ENCODE measurements at regions not wholly inside any gene's neighbourhood (a gene's known extent, or its start where the extent isn't known, plus 50 kb on each side); places are given as distances from the start of the nearest gene placed in this dataset.

- TF ChIP-seq ATF3 (IDR thresholded peaks at IDR 0.05; ENCODE audit: insufficient read depth, low read depth, low read length) (no peak), POLR2A (IDR thresholded peaks at IDR 0.05; ENCODE audit: control extremely low read depth in 1 of 2, low read depth in 2 of 2, low read length in 2 of 2) (no peak), CTCF (IDR thresholded peaks at IDR 0.05; ENCODE audit: control extremely low read depth in 1 of 3, insufficient read depth in 1 of 3, low read depth in 1 of 3, low read length in 3 of 3) (no peak), RBBP5 (IDR thresholded peaks at IDR 0.05; ENCODE audit: borderline replicate concordance, low read depth, low read length) (no peak), TAF1 (IDR thresholded peaks at IDR 0.05; ENCODE audit: low read depth, low read length) (no peak), USF2 (IDR thresholded peaks at IDR 0.05; ENCODE audit: low read length) (no peak), SRF (IDR thresholded peaks at IDR 0.05; ENCODE audit: low read depth, low read length) (no peak), JUND (IDR thresholded peaks at IDR 0.05; ENCODE audit: low read length) (no peak), RFX5 (IDR thresholded peaks at IDR 0.05; ENCODE audit: borderline replicate concordance, low read depth, low read length) (no peak), SIN3A (conservative IDR thresholded peaks at IDR 0.05 in 1 of 2, IDR thresholded peaks at IDR 0.05 in 1 of 2; ENCODE audit: low read depth in 1 of 2, low read length in 2 of 2) (no peak), MAFK (IDR thresholded peaks at IDR 0.05; ENCODE audit: low read depth, low read length) (no peak), E2F6 (IDR thresholded peaks at IDR 0.05) (no peak)
Observed at GRCh38 chr15:39340903-39341645, 239.8 kb upstream of the THBS1 start.
